HCT116 (cell line): ENCODE measurements at regions not wholly inside any gene's neighbourhood (a gene's known extent, or its start where the extent isn't known, plus 50 kb on each side); places are given as distances from the start of the nearest gene placed in this dataset.

ENCODE experiments used
- ATAC-seq: fragments of 200-7000 bp; cut with Tn5 transposase; 2 replicates; pipeline ENCODE4 v1.9.1; 2020; ENCODE audit warnings: mild to moderate bottlenecking, moderate library complexity
- BruUV-seq: library from RNA; stranded (reverse); fragments of 400-500 nt; replicated peaks from 2 replicates; lab custom pipeline; 2021; lab: Mats Ljungman, UMichigan
- CTCF ChIA-PET: fragments of 300-600 bp; sonication (Branson Sonifier 250); formaldehyde crosslinking; loops from one replicate; lab custom pipeline; 2021; ENCODE audit warnings: antibody characterized with exemption; lab: Charles Lee
- POLR2A ChIA-PET: fragments of 300-600, 350-600 bp; sonication (Branson Sonifier 250); formaldehyde crosslinking; loops from one replicate; lab custom pipeline; 2021; ENCODE audit warnings: antibody characterized with exemption; lab: Charles Lee
- RAD21 ChIA-PET, 2 experiments: fragments of 300-600 bp; sonication (Branson Sonifier 250); formaldehyde crosslinking; loops; one replicate each; lab custom pipeline; 2023; ENCODE audit warnings: low total read pairs in 2 of 2; ENCODE audit not compliant: uncharacterized antibody in 2 of 2, unreplicated experiment in 2 of 2, low non-redundant PET in 1 of 2; lab: Charles Lee
- DNase-seq: peaks from one replicate; pipeline ENCODE4 v3.0.0-alpha.2; 2010; ENCODE audit warnings: low read depth, low spot score
- H2AFZ ChIP-seq: fragments of 200-600 bp; shearing (Covaris generic), sonication (generic); 2 replicates; pipeline ENCODE4 v1.6.1; 2017; ENCODE audit warnings: low read depth, mixed run types, mixed read lengths, antibody characterized with exemption, low read length; ENCODE audit not compliant: poor library complexity, severe bottlenecking
- H3K27ac ChIP-seq: 2 replicates; pipeline ENCODE4 v1.5.1; 2012; ENCODE audit warnings: low read depth, low read length
- H3K27me3 ChIP-seq: fragments of 200-600 bp; sonication (generic); 2 replicates; pipeline ENCODE4 v1.6.1; 2016; ENCODE audit warnings: mixed run types, low read length, mixed read lengths; ENCODE audit not compliant: insufficient read depth
- H3K36me3 ChIP-seq, 2 experiments: fragments of 200-500 bp in 1 of 2; fragments of 200-600 bp in 1 of 2; sonication (Bioruptor generic) in 1 of 2; sonication (generic) in 1 of 2; 2 replicates each; pipeline versions ENCODE4 v1.5.1 to v1.6.1; 2014 to 2016; ENCODE audit warnings: low read length in 2 of 2, inconsistent platforms in 1 of 2, mixed read lengths in 1 of 2, mixed run types in 1 of 2; ENCODE audit not compliant: insufficient read depth in 2 of 2, control insufficient read depth in 1 of 2
- H3K4me1 ChIP-seq, 2 experiments: fragments of 200-600 bp in 1 of 2; sonication (generic) in 1 of 2; 2 replicates each; pipeline versions ENCODE4 v1.5.1 to v1.6.1; 2012 to 2017; ENCODE audit warnings: low read length in 2 of 2, inconsistent platforms in 1 of 2, mild to moderate bottlenecking in 1 of 2, mixed read lengths in 1 of 2, mixed run types in 1 of 2, moderate library complexity in 1 of 2; ENCODE audit not compliant: insufficient read depth in 2 of 2, control insufficient read depth in 1 of 2
- H3K4me2 ChIP-seq: fragments of 200-600 bp; sonication (generic); 2 replicates; pipeline ENCODE4 v1.6.1; 2017; ENCODE audit warnings: mixed run types, low read length, mixed read lengths
- H3K4me3 ChIP-seq, 2 experiments: fragments of 200-600 bp in 1 of 2; sonication (generic) in 1 of 2; replicated peaks in 1 of 2; 2 replicates each; pipeline ENCODE4 v1.5.1; 2011 to 2016; ENCODE audit warnings: low read length in 2 of 2, control low read depth in 1 of 2, low read depth in 1 of 2, mild to moderate bottlenecking in 1 of 2, mixed read lengths in 1 of 2, mixed run types in 1 of 2
- H3K79me2 ChIP-seq: fragments of 200-600 bp; sonication (generic); 2 replicates; pipeline ENCODE4 v1.6.1; 2017; ENCODE audit warnings: mild to moderate bottlenecking, mixed run types, low read length, moderate library complexity, mixed read lengths; ENCODE audit not compliant: insufficient read depth
- H3K9ac ChIP-seq: fragments of 200-600 bp; sonication (generic); 2 replicates; pipeline ENCODE4 v1.6.1; 2016; ENCODE audit warnings: low read length, mixed read lengths
- H3K9me2 ChIP-seq: fragments of 200-600 bp; sonication (generic), shearing (Covaris generic); 2 replicates; pipeline ENCODE4 v1.6.1; 2017; ENCODE audit warnings: mixed run types, mild to moderate bottlenecking, moderate library complexity; ENCODE audit not compliant: insufficient read depth
- H3K9me3 ChIP-seq, 2 experiments: fragments of 200-500 bp in 1 of 2; fragments of 200-600 bp in 1 of 2; sonication (Bioruptor generic) in 1 of 2; sonication (generic) in 1 of 2; 2 replicates each; pipeline ENCODE4 v1.6.1; 2014 to 2017; ENCODE audit warnings: low read length in 2 of 2, mixed read lengths in 2 of 2, inconsistent platforms in 1 of 2, low read depth in 1 of 2, mild to moderate bottlenecking in 1 of 2, mixed run types in 1 of 2, moderate library complexity in 1 of 2; ENCODE audit not compliant: control insufficient read depth in 1 of 2, insufficient read depth in 1 of 2
- H4K20me1 ChIP-seq: fragments of 200-600 bp; sonication (generic), shearing (Covaris generic); 2 replicates; pipeline ENCODE4 v1.6.1; 2017; ENCODE audit warnings: mixed run types, mild to moderate bottlenecking, moderate library complexity; ENCODE audit not compliant: insufficient read depth
- ATF3 ChIP-seq: IDR thresholded peaks from 2 replicates; pipeline ENCODE4 v1.6.1; 2012
- CBX3 ChIP-seq: IDR thresholded peaks from 2 replicates; pipeline ENCODE4 v1.6.1; 2012; ENCODE audit warnings: low read depth
- CEBPB ChIP-seq: IDR thresholded peaks from 2 replicates; pipeline ENCODE4 v1.6.1; 2012; ENCODE audit warnings: low read depth
- CTCF ChIP-seq, 3 experiments: fragments of 200-600 bp in 1 of 3; sonication (generic) in 1 of 3; IDR thresholded peaks in 2 of 3; conservative IDR thresholded peaks in 1 of 3; 2 replicates each; pipeline ENCODE4 v1.5.1; 2012 to 2017; ENCODE audit warnings: low read depth in 2 of 3, low read length in 2 of 3, antibody characterized with exemption in 1 of 3, borderline replicate concordance in 1 of 3, control low read depth in 1 of 3, mild to moderate bottlenecking in 1 of 3, mixed read lengths in 1 of 3, mixed run types in 1 of 3, moderate library complexity in 1 of 3; ENCODE audit not compliant: insufficient read depth in 1 of 3
- EGR1 ChIP-seq: IDR thresholded peaks from 2 replicates; pipeline ENCODE4 v1.6.1; 2012; ENCODE audit warnings: low read depth
- ELF1 ChIP-seq: IDR thresholded peaks from 2 replicates; pipeline ENCODE4 v1.6.1; 2012; ENCODE audit warnings: low read depth, borderline replicate concordance
- EZH2phosphoT487 ChIP-seq: fragments of 200-600 bp; IDR thresholded peaks from 2 replicates; pipeline ENCODE4 v1.6.1; 2018; ENCODE audit warnings: antibody characterized with exemption, borderline replicate concordance
- FOSL1 ChIP-seq: IDR thresholded peaks from 2 replicates; pipeline ENCODE4 v1.6.1; 2012; ENCODE audit warnings: low read depth
- JUND ChIP-seq: IDR thresholded peaks from 2 replicates; pipeline ENCODE4 v1.6.1; 2012
- POLR2A ChIP-seq: IDR thresholded peaks from 2 replicates; pipeline ENCODE4 v1.7.0; 2011; ENCODE audit warnings: borderline replicate concordance; ENCODE audit not compliant: insufficient read depth, insufficient read length; ENCODE audit errors: extremely low read depth
- POLR2AphosphoS5 ChIP-seq: IDR thresholded peaks from 2 replicates; pipeline ENCODE4 v1.6.1; 2011; ENCODE audit warnings: mild to moderate bottlenecking, low read depth, low read length, moderate library complexity
- SRF ChIP-seq: IDR thresholded peaks from 2 replicates; pipeline ENCODE4 v1.6.1; 2012; ENCODE audit warnings: low read depth
- YY1 ChIP-seq: IDR thresholded peaks from 2 replicates; pipeline ENCODE4 v1.6.1; 2011; ENCODE audit warnings: low read length, low read depth, moderate library complexity, mild to moderate bottlenecking; ENCODE audit not compliant: insufficient replicate concordance; ENCODE audit errors: extremely low read depth
- ZNF274 ChIP-seq: fragments of 200-500 bp; sonication (Bioruptor generic); IDR thresholded peaks from 2 replicates; pipeline ENCODE4 v1.6.1; 2014; ENCODE audit warnings: mild to moderate bottlenecking, low read depth, low read length, inconsistent platforms
- intact Hi-C: fragments of 100-400 bp; cut with micrococcal nuclease; formaldehyde crosslinking; loops from 2 replicates; pipeline ENCODE4 v1.10.0; 2022
- TF ChIP-seq, protein P1 (sequence below): IDR thresholded peaks from 2 replicates; pipeline ENCODE4 v1.6.1; 2012; ENCODE audit warnings: low read depth
- TF ChIP-seq, protein P2 (sequence below): IDR thresholded peaks from 2 replicates; pipeline ENCODE4 v1.6.1; 2011; ENCODE audit warnings: mild to moderate bottlenecking, low read length, moderate library complexity; ENCODE audit not compliant: insufficient replicate concordance; ENCODE audit errors: extremely low read depth
- TF ChIP-seq, protein P3 (sequence below): IDR thresholded peaks from 2 replicates; pipeline ENCODE4 v1.6.1; 2012

- H3K4me1 ChIP-seq, result no peaks in the 10 kb centered on the region
- H3K36me3 ChIP-seq, result no peaks in the 10 kb centered on the region
- no peak overlapping the region for H2AFZ ChIP-seq
- no peak overlapping the region for H3K27ac ChIP-seq
- H4K20me1 ChIP-seq, result no peaks in the 10 kb centered on the region
- no peak overlapping the region for H3K9ac ChIP-seq
- H3K4me3 ChIP-seq, result no peak overlapping the region
- H3K4me2 ChIP-seq, result no peak overlapping the region
- no peaks in the 10 kb centered on the region for H3K9me2 ChIP-seq
- H3K9me3 ChIP-seq, result no peaks in the 10 kb centered on the region
- no TSS peak for BruUV-seq
- ChIA-PET POLR2A (no interaction called here), RAD21 (no interaction called here), CTCF (no interaction called here)
- no peaks in the 10 kb centered on the region for H3K79me2 ChIP-seq
- ATAC-seq, result no peak
- intact Hi-C loops, result no loop called here
- no peak for TF ChIP-seq POLR2A
- TF ChIP-seq ZNF274, result no peak
- TF ChIP-seq EGR1, result no peak
- TF ChIP-seq, protein P1, sequence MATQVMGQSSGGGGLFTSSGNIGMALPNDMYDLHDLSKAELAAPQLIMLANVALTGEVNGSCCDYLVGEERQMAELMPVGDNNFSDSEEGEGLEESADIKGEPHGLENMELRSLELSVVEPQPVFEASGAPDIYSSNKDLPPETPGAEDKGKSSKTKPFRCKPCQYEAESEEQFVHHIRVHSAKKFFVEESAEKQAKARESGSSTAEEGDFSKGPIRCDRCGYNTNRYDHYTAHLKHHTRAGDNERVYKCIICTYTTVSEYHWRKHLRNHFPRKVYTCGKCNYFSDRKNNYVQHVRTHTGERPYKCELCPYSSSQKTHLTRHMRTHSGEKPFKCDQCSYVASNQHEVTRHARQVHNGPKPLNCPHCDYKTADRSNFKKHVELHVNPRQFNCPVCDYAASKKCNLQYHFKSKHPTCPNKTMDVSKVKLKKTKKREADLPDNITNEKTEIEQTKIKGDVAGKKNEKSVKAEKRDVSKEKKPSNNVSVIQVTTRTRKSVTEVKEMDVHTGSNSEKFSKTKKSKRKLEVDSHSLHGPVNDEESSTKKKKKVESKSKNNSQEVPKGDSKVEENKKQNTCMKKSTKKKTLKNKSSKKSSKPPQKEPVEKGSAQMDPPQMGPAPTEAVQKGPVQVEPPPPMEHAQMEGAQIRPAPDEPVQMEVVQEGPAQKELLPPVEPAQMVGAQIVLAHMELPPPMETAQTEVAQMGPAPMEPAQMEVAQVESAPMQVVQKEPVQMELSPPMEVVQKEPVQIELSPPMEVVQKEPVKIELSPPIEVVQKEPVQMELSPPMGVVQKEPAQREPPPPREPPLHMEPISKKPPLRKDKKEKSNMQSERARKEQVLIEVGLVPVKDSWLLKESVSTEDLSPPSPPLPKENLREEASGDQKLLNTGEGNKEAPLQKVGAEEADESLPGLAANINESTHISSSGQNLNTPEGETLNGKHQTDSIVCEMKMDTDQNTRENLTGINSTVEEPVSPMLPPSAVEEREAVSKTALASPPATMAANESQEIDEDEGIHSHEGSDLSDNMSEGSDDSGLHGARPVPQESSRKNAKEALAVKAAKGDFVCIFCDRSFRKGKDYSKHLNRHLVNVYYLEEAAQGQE, result no peak
- TF ChIP-seq CTCF (IDR thresholded peaks at IDR 0.05 in 2 of 3, conservative IDR thresholded peaks at IDR 0.05 in 1 of 3; ENCODE audit: borderline replicate concordance in 1 of 3, insufficient read depth in 1 of 3, low read depth in 2 of 3, low read length in 2 of 3), result no peak
- no peak for TF ChIP-seq SRF
- TF ChIP-seq, protein P2, sequence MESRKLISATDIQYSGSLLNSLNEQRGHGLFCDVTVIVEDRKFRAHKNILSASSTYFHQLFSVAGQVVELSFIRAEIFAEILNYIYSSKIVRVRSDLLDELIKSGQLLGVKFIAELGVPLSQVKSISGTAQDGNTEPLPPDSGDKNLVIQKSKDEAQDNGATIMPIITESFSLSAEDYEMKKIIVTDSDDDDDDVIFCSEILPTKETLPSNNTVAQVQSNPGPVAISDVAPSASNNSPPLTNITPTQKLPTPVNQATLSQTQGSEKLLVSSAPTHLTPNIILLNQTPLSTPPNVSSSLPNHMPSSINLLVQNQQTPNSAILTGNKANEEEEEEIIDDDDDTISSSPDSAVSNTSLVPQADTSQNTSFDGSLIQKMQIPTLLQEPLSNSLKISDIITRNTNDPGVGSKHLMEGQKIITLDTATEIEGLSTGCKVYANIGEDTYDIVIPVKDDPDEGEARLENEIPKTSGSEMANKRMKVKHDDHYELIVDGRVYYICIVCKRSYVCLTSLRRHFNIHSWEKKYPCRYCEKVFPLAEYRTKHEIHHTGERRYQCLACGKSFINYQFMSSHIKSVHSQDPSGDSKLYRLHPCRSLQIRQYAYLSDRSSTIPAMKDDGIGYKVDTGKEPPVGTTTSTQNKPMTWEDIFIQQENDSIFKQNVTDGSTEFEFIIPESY, result no peak
- TF ChIP-seq FOSL1, result no peak
- TF ChIP-seq CEBPB, result no peak
- TF ChIP-seq, protein P3, sequence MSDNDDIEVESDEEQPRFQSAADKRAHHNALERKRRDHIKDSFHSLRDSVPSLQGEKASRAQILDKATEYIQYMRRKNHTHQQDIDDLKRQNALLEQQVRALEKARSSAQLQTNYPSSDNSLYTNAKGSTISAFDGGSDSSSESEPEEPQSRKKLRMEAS, result no peak
- no peak for TF ChIP-seq JUND
- no peak for TF ChIP-seq ELF1
- TF ChIP-seq YY1, result no peak
- no peak for TF ChIP-seq POLR2AphosphoS5
- TF ChIP-seq CBX3, result no peak
- TF ChIP-seq EZH2phosphoT487, result no peak
- TF ChIP-seq ATF3, result no peak
- TF ChIP-seq, all 23 proteins: peak for 0
- DNase-seq, result no peak
- no peaks in the 10 kb centered on the region for H3K27me3 ChIP-seq
These were observed 77.8 kb upstream of the ZNF804B start for GRCh38 chr7:88681682-88682081.
